ENCODE measurements at regions not wholly inside any gene's neighbourhood (a gene's known extent, or its start where the extent isn't known, plus 50 kb on each side); places are given as distances from the start of the nearest gene placed in this dataset.

DNA sequence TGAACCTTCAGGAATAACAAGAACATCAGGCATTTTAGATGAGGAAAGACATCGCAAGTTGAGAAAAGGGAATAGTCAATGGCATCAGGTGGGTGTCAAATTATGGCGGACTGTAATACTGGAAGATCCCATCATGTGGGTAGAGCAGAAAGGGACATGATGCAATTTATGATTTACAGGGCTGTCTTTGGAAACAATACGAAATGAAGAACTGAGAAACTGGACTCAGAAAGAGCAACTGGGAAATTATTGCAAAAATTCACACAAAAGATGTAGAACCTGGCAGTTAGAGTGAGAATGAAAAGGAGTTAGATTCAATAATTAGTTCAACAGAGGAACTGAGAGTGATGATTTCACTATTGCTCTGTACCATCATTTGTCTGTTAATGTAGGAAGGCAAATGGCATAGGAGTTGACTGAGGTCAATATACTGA, 1635.0 kb upstream of the ACVR2A start:
- TF ChIP-seq EP300 (IDR thresholded peaks at IDR 0.05) (no peak), CTCF (IDR thresholded peaks at IDR 0.05) (no peak), POLR2A (IDR thresholded peaks at IDR 0.05) (no peak)

Measured in suprapubic skin (tissue), 3 donors.